ENCODE measurements at regions not wholly inside any gene's neighbourhood (a gene's known extent, or its start where the extent isn't known, plus 50 kb on each side); places are given as distances from the start of the nearest gene placed in this dataset.

DNA sequence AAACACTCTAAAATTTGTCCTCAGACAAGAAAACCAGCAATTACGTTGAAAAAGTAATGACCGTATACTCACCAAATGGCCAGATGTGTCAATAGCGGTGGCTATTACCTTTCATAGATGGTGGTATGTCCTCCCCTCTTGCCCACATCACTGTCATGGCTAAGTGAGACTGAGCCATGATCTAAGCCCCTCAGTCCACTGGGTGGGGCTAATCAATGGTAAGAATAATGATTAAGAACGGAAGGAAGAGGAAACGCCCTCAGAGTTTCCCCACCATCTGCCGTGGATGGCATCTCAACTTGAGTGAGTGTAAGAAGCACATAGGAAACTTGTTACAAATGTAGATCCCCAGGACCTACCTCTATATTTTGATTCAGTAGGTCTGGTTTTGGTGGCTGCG, 65.8 kb upstream of the EFEMP1 start:
- H3K4me3 Mint-ChIP-seq (ENCODE audit: unreplicated experiment), result no peak overlapping the region
- TF ChIP-seq, protein P1, sequence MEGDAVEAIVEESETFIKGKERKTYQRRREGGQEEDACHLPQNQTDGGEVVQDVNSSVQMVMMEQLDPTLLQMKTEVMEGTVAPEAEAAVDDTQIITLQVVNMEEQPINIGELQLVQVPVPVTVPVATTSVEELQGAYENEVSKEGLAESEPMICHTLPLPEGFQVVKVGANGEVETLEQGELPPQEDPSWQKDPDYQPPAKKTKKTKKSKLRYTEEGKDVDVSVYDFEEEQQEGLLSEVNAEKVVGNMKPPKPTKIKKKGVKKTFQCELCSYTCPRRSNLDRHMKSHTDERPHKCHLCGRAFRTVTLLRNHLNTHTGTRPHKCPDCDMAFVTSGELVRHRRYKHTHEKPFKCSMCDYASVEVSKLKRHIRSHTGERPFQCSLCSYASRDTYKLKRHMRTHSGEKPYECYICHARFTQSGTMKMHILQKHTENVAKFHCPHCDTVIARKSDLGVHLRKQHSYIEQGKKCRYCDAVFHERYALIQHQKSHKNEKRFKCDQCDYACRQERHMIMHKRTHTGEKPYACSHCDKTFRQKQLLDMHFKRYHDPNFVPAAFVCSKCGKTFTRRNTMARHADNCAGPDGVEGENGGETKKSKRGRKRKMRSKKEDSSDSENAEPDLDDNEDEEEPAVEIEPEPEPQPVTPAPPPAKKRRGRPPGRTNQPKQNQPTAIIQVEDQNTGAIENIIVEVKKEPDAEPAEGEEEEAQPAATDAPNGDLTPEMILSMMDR (IDR thresholded peaks at IDR 0.05; ENCODE audit: unreplicated experiment), result no peak
- H3K27me3 Mint-ChIP-seq (ENCODE audit: unreplicated experiment), result peaks cover 3% of the 10 kb centered on the region
- no peaks in the 10 kb centered on the region for H3K9me3 Mint-ChIP-seq (ENCODE audit: unreplicated experiment)
- DNase-seq (ENCODE audit: low spot score), result no peak
- no peaks in the 10 kb centered on the region for H3K36me3 Mint-ChIP-seq (ENCODE audit: low read depth, unreplicated experiment)
- peaks cover 15% of the 10 kb centered on the region for H3K4me1 Mint-ChIP-seq (ENCODE audit: unreplicated experiment)
- H3K27ac Mint-ChIP-seq (ENCODE audit: unreplicated experiment), result no peak overlapping the region

DNA sequence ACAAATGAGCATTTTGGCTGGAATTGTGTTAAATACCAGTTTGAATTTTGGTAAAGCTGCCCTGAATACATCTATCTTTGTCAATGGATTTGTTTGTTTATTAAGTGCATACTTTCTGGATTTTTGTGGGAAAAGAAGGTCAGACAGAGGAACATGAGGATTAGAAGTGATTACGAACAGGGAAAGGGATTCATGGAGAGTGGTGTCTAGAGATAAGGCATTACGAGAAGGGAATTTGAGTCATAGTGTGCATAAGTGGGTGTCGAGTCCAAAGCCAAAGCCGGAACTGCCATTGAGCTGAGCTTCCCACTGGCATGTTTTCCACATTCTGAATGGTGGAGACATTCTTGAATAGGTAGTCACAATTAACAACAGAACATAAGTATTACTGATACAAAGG, 68.9 kb upstream of the EFEMP1 start:
- H3K27me3 Mint-ChIP-seq (ENCODE audit: unreplicated experiment), result peaks cover 3% of the 10 kb centered on the region
- no peaks in the 10 kb centered on the region for H3K36me3 Mint-ChIP-seq (ENCODE audit: low read depth, unreplicated experiment)
- TF ChIP-seq, protein P1 (IDR thresholded peaks at IDR 0.05; ENCODE audit: unreplicated experiment), result no peak
- H3K4me1 Mint-ChIP-seq (ENCODE audit: unreplicated experiment), result peaks cover 5% of the 10 kb centered on the region
- H3K4me3 Mint-ChIP-seq (ENCODE audit: unreplicated experiment), result no peak overlapping the region
- H3K9me3 Mint-ChIP-seq (ENCODE audit: unreplicated experiment), result no peaks in the 10 kb centered on the region
- H3K27ac Mint-ChIP-seq (ENCODE audit: unreplicated experiment), result no peak overlapping the region
- DNase-seq (ENCODE audit: low spot score), result no peak

DNA sequence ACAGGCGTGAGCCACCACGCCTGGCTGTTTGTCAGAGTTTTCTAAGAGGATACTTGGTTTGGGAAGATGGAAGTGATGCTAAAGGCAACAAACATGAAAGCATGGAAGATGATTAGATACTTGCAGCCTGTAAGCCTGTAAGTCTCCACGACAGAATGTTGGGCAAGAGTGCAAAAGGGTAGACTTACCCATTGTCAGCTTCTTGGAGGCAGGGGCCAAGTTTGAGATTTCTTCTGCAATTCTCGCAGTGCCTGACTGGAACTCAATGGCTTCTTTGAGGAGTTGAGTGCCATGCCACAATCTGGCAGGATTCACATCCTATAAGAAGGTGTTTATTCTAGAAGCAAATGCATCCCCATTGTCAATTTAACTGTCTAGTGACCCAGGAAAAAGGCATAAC, 70.1 kb upstream of the EFEMP1 start:
- Mint-ChIP-seq H3K4me1 (ENCODE audit: unreplicated experiment) (peaks cover 5% of the 10 kb centered on the region), H3K9me3 (ENCODE audit: unreplicated experiment) (no peaks in the 10 kb centered on the region), H3K4me3 (ENCODE audit: unreplicated experiment) (no peak overlapping the region), H3K27ac (ENCODE audit: unreplicated experiment) (no peak overlapping the region), H3K36me3 (ENCODE audit: low read depth, unreplicated experiment) (no peaks in the 10 kb centered on the region), H3K27me3 (ENCODE audit: unreplicated experiment) (peaks cover 3% of the 10 kb centered on the region)
- TF ChIP-seq, protein P1 (IDR thresholded peaks at IDR 0.05; ENCODE audit: unreplicated experiment), result no peak
- no peak for DNase-seq (ENCODE audit: low spot score)

DNA sequence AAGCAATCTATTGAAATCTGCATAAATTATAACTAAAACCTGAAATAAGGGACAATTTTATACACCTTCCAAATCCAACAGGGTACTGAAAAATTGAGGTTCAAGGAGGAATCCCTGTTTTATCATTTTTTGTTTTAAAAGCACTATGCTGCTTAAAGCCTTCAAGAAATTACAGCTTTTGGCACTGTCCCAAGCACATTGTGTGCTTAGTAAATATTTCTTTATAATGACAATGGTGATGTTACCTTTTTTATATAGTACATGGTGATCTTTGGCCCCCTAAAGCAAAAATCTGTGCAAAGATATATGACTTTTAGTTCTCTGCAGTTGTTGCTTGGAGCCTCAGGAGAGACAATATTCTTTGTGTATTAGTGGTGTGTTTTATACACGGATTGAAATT, 71.6 kb upstream of the EFEMP1 start:
- H3K27ac Mint-ChIP-seq (ENCODE audit: unreplicated experiment), result no peak overlapping the region
- no peaks in the 10 kb centered on the region for H3K36me3 Mint-ChIP-seq (ENCODE audit: low read depth, unreplicated experiment)
- no peak for DNase-seq (ENCODE audit: low spot score)
- H3K9me3 Mint-ChIP-seq (ENCODE audit: unreplicated experiment), result no peaks in the 10 kb centered on the region
- TF ChIP-seq, protein P1 (IDR thresholded peaks at IDR 0.05; ENCODE audit: unreplicated experiment), result no peak
- H3K4me1 Mint-ChIP-seq (ENCODE audit: unreplicated experiment), result peaks cover 2% of the 10 kb centered on the region
- no peak overlapping the region for H3K4me3 Mint-ChIP-seq (ENCODE audit: unreplicated experiment)
- H3K27me3 Mint-ChIP-seq (ENCODE audit: unreplicated experiment), result no peaks in the 10 kb centered on the region

DNA sequence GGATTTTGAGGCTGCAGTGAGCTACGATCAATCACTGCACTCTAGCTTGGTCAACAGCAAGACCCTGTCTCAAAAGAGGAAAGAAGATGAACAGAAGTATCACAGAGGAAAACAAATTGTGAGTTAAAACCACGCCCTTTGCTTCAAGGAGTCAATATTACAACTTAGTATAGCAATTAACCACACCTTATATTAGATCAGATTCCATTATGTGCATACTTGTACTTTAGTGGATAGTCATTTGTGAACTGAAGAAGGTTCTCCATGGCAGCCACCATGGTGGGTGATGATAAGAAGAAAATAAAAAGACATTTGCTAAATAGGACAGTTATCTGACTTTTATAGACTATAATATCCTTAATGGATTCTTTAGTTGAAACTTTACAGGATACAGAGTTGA, 72.3 kb upstream of the EFEMP1 start:
- H3K36me3 Mint-ChIP-seq (ENCODE audit: low read depth, unreplicated experiment), result no peaks in the 10 kb centered on the region
- no peaks in the 10 kb centered on the region for H3K9me3 Mint-ChIP-seq (ENCODE audit: unreplicated experiment)
- H3K4me3 Mint-ChIP-seq (ENCODE audit: unreplicated experiment), result no peak overlapping the region
- TF ChIP-seq, protein P1 (IDR thresholded peaks at IDR 0.05; ENCODE audit: unreplicated experiment), result no peak
- no peak overlapping the region for H3K27ac Mint-ChIP-seq (ENCODE audit: unreplicated experiment)
- H3K27me3 Mint-ChIP-seq (ENCODE audit: unreplicated experiment), result no peaks in the 10 kb centered on the region
- DNase-seq (ENCODE audit: low spot score), result no peak
- peaks cover 2% of the 10 kb centered on the region for H3K4me1 Mint-ChIP-seq (ENCODE audit: unreplicated experiment)
